ENCODE measurements at regions not wholly inside any gene's neighbourhood (a gene's known extent, or its start where the extent isn't known, plus 50 kb on each side); places are given as distances from the start of the nearest gene placed in this dataset.
"Not testable (repeated sequence)": the region's sequence is repeated elsewhere in the genome, so short reads cannot be mapped to it uniquely, and the experiment has no call there.

- no peak for ATAC-seq
- TF ChIP-seq ZNF8 (CRISPR knock-in tag; IDR thresholded peaks at IDR 0.05) (no peak), PPARA (CRISPR knock-in tag; IDR thresholded peaks at IDR 0.05; ENCODE audit: borderline replicate concordance) (no peak), TCF4 (CRISPR knock-in tag; IDR thresholded peaks at IDR 0.05; ENCODE audit: borderline replicate concordance) (no peak), CREB5 (CRISPR knock-in tag; IDR thresholded peaks at IDR 0.05; ENCODE audit: low read depth) (no peak), ZNF565 (CRISPR knock-in tag; conservative IDR thresholded peaks at IDR 0.05; ENCODE audit: low read depth) (no peak), RARB (CRISPR knock-in tag; IDR thresholded peaks at IDR 0.05) (no peak), ZFP30 (CRISPR knock-in tag; IDR thresholded peaks at IDR 0.05) (no peak), TSHZ2 (CRISPR knock-in tag; IDR thresholded peaks at IDR 0.05) (no peak), PATZ1 (CRISPR knock-in tag; IDR thresholded peaks at IDR 0.05; ENCODE audit: borderline replicate concordance) (no peak), OSR1 (CRISPR knock-in tag; IDR thresholded peaks at IDR 0.05) (no peak), ZFP3 (CRISPR knock-in tag; IDR thresholded peaks at IDR 0.05) (no peak)
Measured at GRCh38 chr1:203565981-203566380, 60.7 kb upstream of the ATP2B4 start.

GRCh38 chr1:203566966-203567365, 59.7 kb upstream of the ATP2B4 start:
- not testable (repeated sequence) for ATAC-seq

- no peak for ATAC-seq
- TF ChIP-seq OSR1 (CRISPR knock-in tag; IDR thresholded peaks at IDR 0.05) (no peak), ZNF8 (CRISPR knock-in tag; IDR thresholded peaks at IDR 0.05) (no peak), ZNF565 (CRISPR knock-in tag; conservative IDR thresholded peaks at IDR 0.05; ENCODE audit: low read depth) (no peak), TOX (CRISPR knock-in tag; IDR thresholded peaks at IDR 0.05; ENCODE audit: borderline replicate concordance) (no peak), GLIS3 (CRISPR knock-in tag; IDR thresholded peaks at IDR 0.05) (no peak), PPARA (CRISPR knock-in tag; IDR thresholded peaks at IDR 0.05; ENCODE audit: borderline replicate concordance) (no peak), BACH2 (CRISPR knock-in tag; IDR thresholded peaks at IDR 0.05; ENCODE audit: borderline replicate concordance) (no peak), ZC3H10 (CRISPR knock-in tag; IDR thresholded peaks at IDR 0.05) (no peak)
Measured at GRCh38 chr1:203567596-203567995, 59.0 kb upstream of the ATP2B4 start.

GRCh38 chr1:203569490-203570318, 56.9 kb upstream of the ATP2B4 start:
- TF ChIP-seq RARB (CRISPR knock-in tag; IDR thresholded peaks at IDR 0.05), result no peak
- ATAC-seq, result peak; percentile 66

GRCh38 chr1:203570805-203571204, 55.8 kb upstream of the ATP2B4 start:
- peak; percentile 5; the same call in 1 of the 3 replicates for ATAC-seq
- TF ChIP-seq GLIS3 (CRISPR knock-in tag; IDR thresholded peaks at IDR 0.05) (no peak), TOX (CRISPR knock-in tag; IDR thresholded peaks at IDR 0.05; ENCODE audit: borderline replicate concordance) (no peak), ZNF565 (CRISPR knock-in tag; conservative IDR thresholded peaks at IDR 0.05; ENCODE audit: low read depth) (no peak), POU6F1 (CRISPR knock-in tag; IDR thresholded peaks at IDR 0.05; ENCODE audit: borderline replicate concordance, low read depth) (no peak), RARB (CRISPR knock-in tag; IDR thresholded peaks at IDR 0.05) (no peak), PATZ1 (CRISPR knock-in tag; IDR thresholded peaks at IDR 0.05; ENCODE audit: borderline replicate concordance) (no peak), ZC3H10 (CRISPR knock-in tag; IDR thresholded peaks at IDR 0.05) (no peak), TSHZ2 (CRISPR knock-in tag; IDR thresholded peaks at IDR 0.05) (no peak), ZNF70 (CRISPR knock-in tag; IDR thresholded peaks at IDR 0.05) (no peak), ARNTL (CRISPR knock-in tag; IDR thresholded peaks at IDR 0.05; ENCODE audit: borderline replicate concordance, low read depth) (no peak), PPARA (CRISPR knock-in tag; IDR thresholded peaks at IDR 0.05; ENCODE audit: borderline replicate concordance) (no peak)
